ENCODE measurements at regions not wholly inside any gene's neighbourhood (a gene's known extent, or its start where the extent isn't known, plus 50 kb on each side); places are given as distances from the start of the nearest gene placed in this dataset.
"Not testable (repeated sequence)": the region's sequence is repeated elsewhere in the genome, so short reads cannot be mapped to it uniquely, and the experiment has no call there.

DNA sequence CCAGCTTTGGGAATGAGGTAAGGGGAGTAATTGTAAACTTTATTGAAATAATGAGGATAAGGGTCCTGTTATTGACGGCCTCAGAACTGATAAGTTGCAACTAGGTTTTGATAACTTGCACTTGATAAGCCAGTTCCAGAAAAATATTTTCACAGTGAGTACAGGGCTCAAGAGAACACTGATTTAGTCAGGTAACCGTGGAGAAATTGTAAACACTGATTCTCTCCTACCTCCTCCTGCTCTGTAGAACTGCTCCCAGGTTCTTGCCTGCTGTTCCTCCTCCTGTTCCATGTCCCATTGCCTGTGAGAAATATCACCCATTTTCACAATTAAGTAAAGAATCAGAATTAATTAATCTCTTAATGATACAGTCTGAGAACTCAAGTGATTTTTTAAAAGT lies 55.0 kb upstream of the CXXC4 start:
- no peak for DNase-seq (ENCODE audit: low spot score)

GRCh38 chr4:104559502-104559901 lies 64.8 kb upstream of the CXXC4 start:
- no peak for DNase-seq (ENCODE audit: low spot score)

DNA sequence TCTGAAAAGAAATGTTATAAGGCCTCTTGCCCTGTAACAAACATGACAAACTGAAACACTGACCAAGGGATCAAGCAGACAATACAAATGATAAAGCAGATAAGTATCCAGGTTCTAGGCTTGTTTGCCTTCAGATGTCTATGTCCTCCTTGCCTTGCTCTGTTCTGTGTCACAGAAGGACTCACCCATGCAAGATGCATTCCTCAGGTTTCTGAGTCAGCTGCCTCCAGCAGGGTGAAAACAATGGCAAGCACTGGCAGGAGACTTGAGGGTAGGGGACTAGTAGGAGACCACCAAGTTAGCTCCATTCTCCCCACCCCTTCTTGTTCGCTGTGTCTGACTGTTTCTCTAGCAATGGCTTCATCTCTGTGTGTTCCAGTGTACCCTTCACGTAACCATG lies 76.6 kb upstream of the CXXC4 start:
- DNase-seq (ENCODE audit: low spot score) = no peak

- DNase-seq (ENCODE audit: low spot score) = no peak
Measured at GRCh38 chr4:104574371-104574770, 79.7 kb upstream of the CXXC4 start.

- DNase-seq (ENCODE audit: low spot score) = no peak
Measured at GRCh38 chr4:104575278-104575677, 80.6 kb upstream of the CXXC4 start.

GRCh38 chr4:104577405-104577804 lies 82.7 kb upstream of the CXXC4 start:
- DNase-seq (ENCODE audit: low spot score) = no peak

GRCh38 chr4:104581476-104581875 lies 86.8 kb upstream of the CXXC4 start:
- not testable (repeated sequence) for DNase-seq (ENCODE audit: low spot score)

- not testable (repeated sequence) for DNase-seq (ENCODE audit: low spot score)
Measured at GRCh38 chr4:104582056-104582455, 87.4 kb upstream of the CXXC4 start.

DNA sequence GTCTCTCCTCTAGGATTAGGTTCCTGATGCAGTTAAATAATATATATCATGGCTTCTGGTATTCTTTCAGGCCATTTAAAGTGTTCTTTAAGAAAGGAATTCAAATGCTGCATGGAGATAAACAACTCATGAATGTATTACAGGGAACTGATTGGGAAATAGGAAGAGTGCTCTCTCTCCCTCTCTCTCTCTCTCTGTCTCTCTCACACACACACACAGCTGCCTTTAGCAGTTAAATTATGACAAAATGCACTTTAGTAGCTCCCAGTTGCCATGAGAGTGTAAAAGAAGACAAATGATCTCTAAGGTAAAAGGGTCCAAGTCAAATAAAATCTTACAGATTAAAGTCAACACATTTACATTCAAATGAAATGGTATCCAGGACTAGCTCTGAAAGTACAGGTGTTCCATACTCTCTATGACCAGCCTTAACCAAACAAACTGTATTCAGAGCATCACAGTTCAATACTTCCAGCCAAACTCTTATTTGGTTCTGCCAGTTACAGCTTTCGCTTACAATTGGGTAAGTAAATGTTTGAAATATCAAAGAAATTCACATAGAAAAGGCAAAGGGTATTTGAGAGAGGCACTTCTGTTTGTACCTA lies 94.7 kb upstream of the CXXC4 start:
- DNase-seq (ENCODE audit: low spot score) = no peak

- no peak for DNase-seq (ENCODE audit: low spot score)
Measured at GRCh38 chr4:104591510-104591911, 96.8 kb upstream of the CXXC4 start.

GRCh38 chr4:104592183-104592582 lies 97.5 kb upstream of the CXXC4 start:
- no peak for DNase-seq (ENCODE audit: low spot score)

DNA sequence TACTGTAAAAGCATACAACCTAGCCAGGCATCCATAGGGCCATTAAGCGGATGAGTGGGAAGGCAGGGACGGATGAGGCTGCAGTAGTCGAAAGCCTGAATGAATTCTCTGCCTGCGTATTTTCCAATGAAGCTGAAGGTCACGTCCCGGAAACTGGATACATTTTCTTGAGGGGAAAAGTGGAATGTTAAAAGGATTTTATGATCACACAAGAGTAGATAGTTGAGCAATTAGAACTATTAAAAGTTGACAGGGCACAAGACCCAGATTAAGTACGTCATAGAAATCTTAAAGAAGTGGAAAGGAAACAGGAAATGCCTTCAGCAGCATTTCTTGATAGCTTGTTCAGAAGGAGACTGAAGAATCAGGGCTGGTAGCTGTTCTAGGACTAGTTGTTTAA lies 98.3 kb upstream of the CXXC4 start:
- no peak for DNase-seq (ENCODE audit: low spot score)

GRCh38 chr4:104596189-104596588 lies 101.5 kb upstream of the CXXC4 start:
- DNase-seq (ENCODE audit: low spot score) = no peak

DNA sequence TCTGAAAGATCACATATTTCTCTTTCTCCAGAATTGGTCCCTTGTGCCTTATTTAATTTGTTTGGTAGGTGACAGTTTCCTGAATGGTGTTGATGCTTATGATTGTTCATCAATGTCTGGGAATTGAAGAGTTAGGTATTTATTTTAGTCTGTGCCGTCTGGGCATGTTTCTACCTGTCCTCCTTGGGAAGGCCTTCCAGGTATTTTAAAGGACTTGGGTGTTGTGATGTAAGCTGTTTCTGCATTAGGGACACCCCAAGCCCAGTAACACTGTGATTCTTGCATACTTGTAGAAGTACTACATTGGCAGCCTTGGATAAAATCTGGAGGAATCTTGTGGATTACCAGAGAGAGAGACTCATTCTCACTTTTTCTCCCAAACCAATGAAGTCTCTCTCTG lies 120.8 kb upstream of the CXXC4 start:
- no peak for DNase-seq (ENCODE audit: low spot score)

GRCh38 chr4:104615926-104616325 lies 121.2 kb upstream of the CXXC4 start:
- no peak for DNase-seq (ENCODE audit: low spot score)

DNA sequence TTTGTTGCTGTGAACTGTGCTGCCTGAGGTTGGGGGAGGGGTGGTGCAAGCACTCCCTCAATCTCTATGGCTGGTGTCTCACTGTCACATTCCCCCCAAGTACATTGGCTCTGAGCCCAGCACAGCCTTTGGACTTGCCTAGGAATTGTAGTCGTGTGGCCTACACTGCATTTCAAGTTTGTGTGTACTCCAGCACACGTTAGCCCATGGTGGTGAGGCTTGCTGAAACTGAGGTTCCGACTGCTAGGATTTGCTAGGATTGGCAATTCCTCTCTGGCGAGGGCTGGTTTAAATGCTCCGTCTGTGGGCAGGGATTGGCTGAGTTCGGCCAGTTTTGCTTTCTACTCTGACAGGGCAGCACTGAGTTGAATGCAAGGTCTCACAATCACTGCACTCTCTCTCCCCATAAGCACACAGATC lies 121.7 kb upstream of the CXXC4 start:
- no peak for DNase-seq (ENCODE audit: low spot score)

DNA sequence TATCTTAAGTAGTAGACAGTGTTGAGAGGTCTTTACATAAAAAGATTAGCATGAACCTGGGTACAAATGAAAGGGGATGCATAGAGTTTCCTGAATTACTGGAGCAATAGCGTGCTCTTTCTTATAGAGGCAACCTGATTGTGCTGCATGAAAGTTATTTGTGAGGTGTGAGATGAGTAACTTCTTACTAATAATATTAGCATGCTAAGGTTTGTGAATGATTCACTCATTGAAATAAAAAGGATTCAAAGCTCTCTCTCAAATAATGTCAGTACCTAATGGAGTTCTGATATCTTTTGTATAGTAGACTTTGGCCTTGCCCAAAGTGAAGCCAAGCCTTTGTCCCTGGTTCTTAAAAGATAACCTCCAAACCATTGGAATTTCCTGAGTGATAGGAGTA lies 131.0 kb upstream of the CXXC4 start:
- DNase-seq (ENCODE audit: low spot score) = no peak

- DNase-seq (ENCODE audit: low spot score) = no peak
Measured at GRCh38 chr4:104629601-104630000, 134.9 kb upstream of the CXXC4 start.

DNA sequence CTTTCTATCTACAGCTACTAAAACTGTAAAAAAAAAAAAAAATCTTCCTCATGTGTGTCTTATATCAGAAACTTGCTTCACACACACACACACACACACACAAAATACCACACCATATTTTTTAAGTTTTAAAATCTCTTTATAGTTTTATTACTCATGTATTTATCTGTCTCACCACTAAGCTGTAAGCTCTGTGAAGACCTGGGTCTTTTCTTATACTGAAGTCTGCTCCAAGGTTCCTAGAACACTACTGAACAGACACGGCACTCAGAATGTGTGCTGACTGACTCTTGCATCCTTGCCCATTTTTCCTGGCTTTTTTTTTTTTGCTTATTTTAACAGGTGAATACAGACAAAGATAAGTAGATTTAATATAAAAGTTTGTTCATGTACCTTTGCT lies 135.6 kb upstream of the CXXC4 start:
- DNase-seq (ENCODE audit: low spot score) = no peak

- no peak for DNase-seq (ENCODE audit: low spot score)
Measured at GRCh38 chr4:104631000-104631399, 136.3 kb upstream of the CXXC4 start.

GRCh38 chr4:104641418-104641817 lies 146.7 kb upstream of the CXXC4 start:
- no peak for DNase-seq (ENCODE audit: low spot score)

GRCh38 chr4:104642521-104642920 lies 147.8 kb upstream of the CXXC4 start:
- DNase-seq (ENCODE audit: low spot score) = no peak

- DNase-seq (ENCODE audit: low spot score) = no peak
Measured at GRCh38 chr4:104643805-104644204, 149.1 kb upstream of the CXXC4 start.

GRCh38 chr4:104649631-104650030 lies 154.9 kb upstream of the CXXC4 start:
- DNase-seq (ENCODE audit: low spot score) = no peak

- DNase-seq (ENCODE audit: low spot score) = not testable (repeated sequence)
Measured at GRCh38 chr4:104662269-104662668, 167.6 kb upstream of the CXXC4 start.
